ENCODE measurements at regions not wholly inside any gene's neighbourhood (a gene's known extent, or its start where the extent isn't known, plus 50 kb on each side); places are given as distances from the start of the nearest gene placed in this dataset.

DNA sequence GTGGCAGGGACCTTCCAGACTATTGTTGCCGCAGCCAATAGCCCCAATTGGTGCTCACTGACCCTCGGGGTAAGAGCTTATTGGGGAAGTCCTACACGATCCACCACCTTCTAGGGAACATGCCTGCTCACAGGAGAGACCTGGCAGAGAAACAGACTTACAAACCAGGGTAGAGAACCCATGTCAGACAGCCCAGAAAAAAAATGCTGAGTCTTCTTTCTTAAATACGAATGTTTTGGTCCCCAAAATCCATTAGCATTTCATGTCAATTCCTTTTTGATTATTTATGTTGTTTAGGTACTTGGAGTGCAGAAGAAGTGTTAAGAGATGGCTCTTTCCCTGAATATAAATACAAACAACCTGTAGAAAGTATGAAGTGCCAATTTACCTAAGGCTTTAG is 84.9 kb upstream of the PDE10A start:
- TF ChIP-seq, protein P1, sequence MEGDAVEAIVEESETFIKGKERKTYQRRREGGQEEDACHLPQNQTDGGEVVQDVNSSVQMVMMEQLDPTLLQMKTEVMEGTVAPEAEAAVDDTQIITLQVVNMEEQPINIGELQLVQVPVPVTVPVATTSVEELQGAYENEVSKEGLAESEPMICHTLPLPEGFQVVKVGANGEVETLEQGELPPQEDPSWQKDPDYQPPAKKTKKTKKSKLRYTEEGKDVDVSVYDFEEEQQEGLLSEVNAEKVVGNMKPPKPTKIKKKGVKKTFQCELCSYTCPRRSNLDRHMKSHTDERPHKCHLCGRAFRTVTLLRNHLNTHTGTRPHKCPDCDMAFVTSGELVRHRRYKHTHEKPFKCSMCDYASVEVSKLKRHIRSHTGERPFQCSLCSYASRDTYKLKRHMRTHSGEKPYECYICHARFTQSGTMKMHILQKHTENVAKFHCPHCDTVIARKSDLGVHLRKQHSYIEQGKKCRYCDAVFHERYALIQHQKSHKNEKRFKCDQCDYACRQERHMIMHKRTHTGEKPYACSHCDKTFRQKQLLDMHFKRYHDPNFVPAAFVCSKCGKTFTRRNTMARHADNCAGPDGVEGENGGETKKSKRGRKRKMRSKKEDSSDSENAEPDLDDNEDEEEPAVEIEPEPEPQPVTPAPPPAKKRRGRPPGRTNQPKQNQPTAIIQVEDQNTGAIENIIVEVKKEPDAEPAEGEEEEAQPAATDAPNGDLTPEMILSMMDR (IDR thresholded peaks at IDR 0.05) = no peak
- TF ChIP-seq ZFX (IDR thresholded peaks at IDR 0.05; ENCODE audit: borderline replicate concordance) = no peak
